HG03039 (cell line): ENCODE measurements at regions not wholly inside any gene's neighbourhood (a gene's known extent, or its start where the extent isn't known, plus 50 kb on each side); places are given as distances from the start of the nearest gene placed in this dataset.

Experiments used
- ATAC-seq: cut with Tn5 transposase; IDR thresholded peaks from one replicate; pipeline ENCODE4 v1.9.1; 2021; ENCODE audit warnings: mild to moderate bottlenecking, moderate library complexity; ENCODE audit not compliant: unreplicated experiment

- ATAC-seq = no peak
These were observed 1091.3 kb upstream of the TENM3 start for GRCh38 chr4:181151856-181152255.

GRCh38 chr4:181157647-181158046 is 1085.6 kb upstream of the TENM3 start:
- no peak for ATAC-seq

GRCh38 chr4:181158971-181159370 is 1084.2 kb upstream of the TENM3 start:
- ATAC-seq = no peak

DNA sequence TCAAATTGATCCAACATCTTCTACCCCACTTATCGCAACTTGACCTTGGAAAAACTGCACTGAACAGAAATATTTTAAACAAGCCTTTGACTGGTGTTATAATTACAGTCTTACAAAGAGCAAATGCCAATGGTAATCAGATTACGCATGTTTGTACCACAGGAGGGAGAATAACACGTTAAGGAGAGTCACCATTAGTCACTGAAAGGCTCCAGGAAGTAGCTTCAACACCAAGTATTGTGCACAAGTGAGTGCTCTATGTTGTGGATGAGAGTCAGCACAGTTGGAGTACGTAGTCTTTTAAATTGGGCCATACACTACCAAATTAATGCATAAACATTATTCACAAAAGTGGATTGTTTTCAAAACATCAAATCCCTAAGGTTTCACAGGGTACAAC is 1081.5 kb upstream of the TENM3 start:
- ATAC-seq = no peak

DNA sequence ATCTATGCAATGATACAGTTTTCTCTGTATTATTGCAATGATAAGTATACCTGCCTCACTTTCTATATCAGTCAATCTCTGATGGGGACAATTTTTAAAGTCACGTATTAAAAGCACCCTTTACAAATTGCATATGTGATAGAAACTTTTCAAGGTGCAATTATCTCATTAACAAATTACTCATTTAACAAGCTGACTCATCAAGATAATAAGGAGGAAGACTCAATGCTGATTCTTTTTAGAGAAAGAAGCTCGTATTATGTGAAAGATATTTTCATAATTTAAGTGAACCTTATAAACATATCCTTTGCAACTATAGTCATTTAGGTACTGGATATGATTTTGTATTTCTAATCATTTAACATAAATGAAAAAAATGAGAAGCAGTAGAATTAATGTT is 1080.9 kb upstream of the TENM3 start:
- no peak for ATAC-seq

DNA sequence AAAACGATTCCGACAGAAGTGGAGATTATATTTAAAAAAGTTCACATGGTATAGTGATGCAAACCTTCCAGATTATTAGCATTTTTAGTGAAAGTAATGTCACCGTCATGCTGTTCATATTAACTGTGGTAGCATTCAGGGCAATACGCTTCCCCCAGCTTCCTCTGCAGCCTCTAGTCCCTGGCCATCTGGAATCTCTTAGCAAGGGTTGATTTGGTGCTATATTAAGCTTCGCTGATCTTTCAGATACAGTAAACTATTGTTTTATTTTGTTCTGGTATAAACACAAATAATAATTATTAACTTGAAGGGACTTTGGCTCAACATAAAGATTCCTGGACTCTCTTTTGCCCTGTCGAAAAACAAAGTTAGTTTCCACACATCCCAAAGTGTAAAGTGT is 1080.5 kb upstream of the TENM3 start:
- no peak for ATAC-seq

DNA sequence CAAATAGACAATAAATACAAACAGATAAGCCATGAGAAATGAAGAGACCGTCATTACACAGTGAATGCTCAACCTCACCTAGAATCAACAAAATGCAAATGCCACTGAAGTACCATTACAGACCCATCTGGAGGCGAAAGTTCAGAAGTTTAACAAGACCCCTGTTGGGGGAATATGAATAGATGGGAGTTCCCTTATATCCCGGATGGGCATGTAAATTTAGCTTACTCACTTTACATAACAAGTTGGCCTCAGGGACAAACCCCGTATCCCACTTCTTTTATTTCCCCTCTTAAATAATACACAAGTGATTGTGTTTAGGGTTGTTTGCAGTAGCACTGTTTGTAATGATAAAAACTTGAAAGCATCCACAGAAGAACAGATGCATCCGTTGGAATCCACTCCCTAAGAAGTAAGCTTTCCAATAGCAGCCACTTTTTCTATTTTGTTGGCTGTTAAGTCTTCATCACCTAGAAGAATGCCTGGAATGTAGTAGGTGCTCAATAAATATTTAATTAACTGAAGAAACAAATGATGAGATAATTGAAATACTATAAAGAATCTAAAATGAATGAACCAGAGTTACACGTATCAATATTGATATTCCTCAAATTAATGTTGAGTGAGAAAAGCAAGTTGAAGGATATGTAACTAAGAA is 1076.3 kb upstream of the TENM3 start:
- no peak for ATAC-seq

- no peak for ATAC-seq
These were observed 1075.0 kb upstream of the TENM3 start for GRCh38 chr4:181168011-181168805.

DNA sequence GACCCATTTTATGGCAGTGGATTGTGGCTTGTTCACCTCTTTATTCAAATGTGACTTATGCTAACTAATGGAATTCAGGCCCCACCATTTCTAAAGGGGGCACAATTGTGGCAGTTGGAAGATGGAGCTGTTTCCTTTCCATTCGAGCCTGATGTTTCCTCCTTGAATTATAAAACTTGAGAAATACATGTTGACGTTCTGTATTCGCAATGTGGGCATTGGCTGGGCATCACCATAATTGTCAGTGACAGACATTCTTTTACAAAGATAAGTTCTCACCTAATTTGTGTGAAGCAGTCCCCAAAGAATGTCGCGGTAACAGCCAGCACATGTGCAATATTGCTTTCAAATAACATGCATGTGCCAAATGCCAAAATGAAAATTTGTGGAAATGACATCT is 1070.2 kb upstream of the TENM3 start:
- no peak for ATAC-seq

- no peak for ATAC-seq
These were observed 1066.9 kb upstream of the TENM3 start for GRCh38 chr4:181176306-181176705.

- ATAC-seq = no peak
These were observed 1061.9 kb upstream of the TENM3 start for GRCh38 chr4:181181331-181181730.

DNA sequence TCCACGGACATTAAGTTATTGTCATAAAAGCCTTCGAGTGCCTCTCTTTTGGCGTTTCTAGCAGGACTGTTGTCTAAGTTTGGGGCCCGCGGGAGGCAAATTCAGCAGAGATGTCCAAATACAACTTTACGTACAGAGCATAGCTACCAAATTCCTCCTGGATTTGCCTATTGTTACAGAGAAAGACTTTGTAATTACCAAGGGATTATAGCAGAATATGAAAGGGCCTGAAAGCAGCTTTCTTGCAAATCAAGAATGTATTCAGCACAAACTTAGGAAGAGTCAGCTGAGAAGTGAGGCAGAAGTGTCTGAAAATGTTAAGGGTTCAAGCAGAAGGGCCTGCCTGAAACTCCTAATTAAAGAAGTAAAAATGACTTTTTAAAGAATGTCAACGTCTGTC is 1053.5 kb upstream of the TENM3 start:
- no peak for ATAC-seq

- no peak for ATAC-seq
These were observed 1049.9 kb upstream of the TENM3 start for GRCh38 chr4:181193131-181193930.

GRCh38 chr4:181194096-181194495 is 1049.1 kb upstream of the TENM3 start:
- no peak for ATAC-seq

GRCh38 chr4:181200076-181200475 is 1043.1 kb upstream of the TENM3 start:
- ATAC-seq = no peak

DNA sequence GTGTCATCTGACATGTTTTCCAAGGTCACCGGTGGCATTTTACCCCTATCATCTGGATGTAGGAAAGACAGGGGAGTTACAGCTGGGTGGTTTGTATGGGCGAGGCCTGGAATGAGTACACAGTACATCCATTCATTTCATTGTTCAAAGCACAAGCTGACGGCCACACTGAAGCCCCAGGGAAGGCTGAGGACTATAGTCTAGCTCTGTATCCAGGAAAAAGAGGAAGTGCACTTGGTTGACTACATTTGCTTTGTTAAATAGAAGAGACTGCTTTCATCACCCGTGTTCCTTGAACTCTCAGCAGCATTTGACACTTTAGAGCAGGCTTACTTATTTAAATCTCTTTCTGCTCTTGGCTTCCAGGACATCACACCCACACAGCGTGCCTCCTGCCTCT is 1041.0 kb upstream of the TENM3 start:
- no peak for ATAC-seq

GRCh38 chr4:181204109-181204508 is 1039.1 kb upstream of the TENM3 start:
- ATAC-seq = no peak

DNA sequence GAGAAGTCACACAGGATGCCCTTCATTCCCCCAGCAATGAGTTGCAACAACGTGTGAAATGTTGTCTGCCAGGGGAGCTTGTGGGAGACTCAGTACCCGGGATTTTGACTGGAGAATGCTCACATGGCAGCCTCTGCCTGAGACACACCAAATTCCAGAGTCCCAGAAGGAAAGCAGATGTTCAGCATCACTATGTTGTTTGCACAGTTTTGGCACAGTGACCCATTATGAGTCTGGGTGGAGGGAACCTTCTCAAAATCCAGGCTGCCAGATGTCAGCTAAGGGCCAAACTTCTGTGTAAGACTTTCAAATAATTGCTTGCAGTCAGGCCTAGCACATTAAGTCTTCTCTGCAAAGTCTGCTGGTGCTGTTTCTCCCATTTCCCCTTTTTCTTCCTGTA is 1029.7 kb upstream of the TENM3 start:
- ATAC-seq = no peak

DNA sequence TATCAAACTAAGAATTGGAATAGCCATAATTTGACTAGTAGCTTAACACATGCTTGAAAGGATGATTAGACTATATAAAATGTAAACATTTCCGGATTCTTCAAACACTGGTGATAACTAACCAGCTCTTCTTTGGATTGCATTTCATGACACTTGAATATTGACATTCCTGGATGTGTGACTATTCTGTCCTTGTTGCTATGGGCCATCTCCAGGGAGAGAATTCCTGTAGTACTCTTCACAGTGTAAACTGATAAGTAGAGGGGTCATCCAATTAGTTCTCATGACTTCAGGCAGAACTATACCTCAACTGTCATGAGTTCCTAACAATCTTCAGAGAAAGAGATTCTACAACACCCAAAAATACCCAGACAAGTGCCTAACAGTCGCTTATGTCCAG is 1026.7 kb upstream of the TENM3 start:
- no peak for ATAC-seq

DNA sequence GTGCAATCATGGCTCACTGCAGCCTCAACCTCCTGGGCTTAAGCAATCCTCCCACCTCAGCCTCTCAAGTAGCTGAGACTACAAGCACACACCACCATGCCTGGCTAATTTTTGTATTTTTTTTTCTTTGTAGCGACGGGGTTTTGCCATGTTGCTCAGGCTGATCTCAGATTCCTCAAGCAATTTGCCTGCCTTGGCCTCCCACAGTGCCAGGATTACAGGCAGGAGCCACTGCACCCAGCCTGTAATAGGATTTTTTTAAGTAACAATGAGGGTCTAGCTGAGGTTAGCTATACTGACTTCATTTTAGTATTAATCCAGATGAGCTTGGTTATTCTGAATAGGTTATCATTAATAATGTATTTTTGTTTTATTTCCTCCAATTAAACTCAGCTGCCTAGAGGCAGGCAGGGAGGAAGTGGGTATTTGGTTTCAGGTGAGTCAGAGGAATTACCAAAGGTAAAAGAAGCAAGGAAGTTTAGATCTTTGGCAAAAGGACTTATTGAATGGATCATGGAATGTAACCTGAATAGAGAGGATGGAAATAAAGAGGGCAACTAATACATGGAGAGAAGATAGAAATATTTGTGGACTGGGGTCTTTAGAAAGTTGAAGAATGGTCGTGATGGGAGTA is 1023.3 kb upstream of the TENM3 start:
- no peak for ATAC-seq

GRCh38 chr4:181224852-181225251 is 1018.4 kb upstream of the TENM3 start:
- no peak for ATAC-seq
